BLaER1 (cell line): ENCODE measurements at regions not wholly inside any gene's neighbourhood (a gene's known extent, or its start where the extent isn't known, plus 50 kb on each side); places are given as distances from the start of the nearest gene placed in this dataset.

ENCODE experiments used
- H3K27ac ChIP-seq: shearing (Covaris generic); formaldehyde crosslinking; 2 replicates; pipeline ENCODE4 v1.8.1; 2022
- H3K27me3 ChIP-seq: shearing (Covaris generic); formaldehyde crosslinking; 2 replicates; pipeline ENCODE4 v1.8.1; 2022
- H3K36me3 ChIP-seq: shearing (Covaris generic); formaldehyde crosslinking; 2 replicates; pipeline ENCODE4 v1.8.1; 2022
- H3K4me1 ChIP-seq: shearing (Covaris generic); formaldehyde crosslinking; 2 replicates; pipeline ENCODE4 v1.8.1; 2022
- H3K4me2 ChIP-seq: shearing (Covaris generic); formaldehyde crosslinking; 2 replicates; pipeline ENCODE4 v1.8.1; 2022
- H3K4me3 ChIP-seq: shearing (Covaris generic); formaldehyde crosslinking; 2 replicates; pipeline ENCODE4 v1.8.1; 2022
- H3K9ac ChIP-seq: shearing (Covaris generic); formaldehyde crosslinking; 2 replicates; pipeline ENCODE4 v1.8.1; 2022
- H3K9me3 ChIP-seq: shearing (Covaris generic); formaldehyde crosslinking; 2 replicates; pipeline ENCODE4 v1.8.1; 2022
- H4K20me1 ChIP-seq: shearing (Covaris generic); formaldehyde crosslinking; 2 replicates; pipeline ENCODE4 v1.8.1; 2022
- Cebpa-rat ChIP-seq: shearing (Covaris generic); IDR thresholded peaks from 2 replicates; pipeline ENCODE4 v1.8.1; 2022

GRCh38 chr22:27568265-27568664, 233.3 kb downstream of the MN1 start:
- Histone ChIP-seq H3K36me3 (no peaks in the 10 kb centered on the region), H3K27me3 (no peaks in the 10 kb centered on the region), H3K27ac (no peak overlapping the region), H3K9me3 (no peaks in the 10 kb centered on the region), H3K9ac (no peak overlapping the region), H3K4me2 (peak overlapping the region; percentile 13; the same call in 1 of the 2 replicates), H3K4me3 (no peak overlapping the region), H3K4me1 (peaks cover 8% of the 10 kb centered on the region), H4K20me1 (no peaks in the 10 kb centered on the region)
- no peak for TF ChIP-seq Cebpa-rat

DNA sequence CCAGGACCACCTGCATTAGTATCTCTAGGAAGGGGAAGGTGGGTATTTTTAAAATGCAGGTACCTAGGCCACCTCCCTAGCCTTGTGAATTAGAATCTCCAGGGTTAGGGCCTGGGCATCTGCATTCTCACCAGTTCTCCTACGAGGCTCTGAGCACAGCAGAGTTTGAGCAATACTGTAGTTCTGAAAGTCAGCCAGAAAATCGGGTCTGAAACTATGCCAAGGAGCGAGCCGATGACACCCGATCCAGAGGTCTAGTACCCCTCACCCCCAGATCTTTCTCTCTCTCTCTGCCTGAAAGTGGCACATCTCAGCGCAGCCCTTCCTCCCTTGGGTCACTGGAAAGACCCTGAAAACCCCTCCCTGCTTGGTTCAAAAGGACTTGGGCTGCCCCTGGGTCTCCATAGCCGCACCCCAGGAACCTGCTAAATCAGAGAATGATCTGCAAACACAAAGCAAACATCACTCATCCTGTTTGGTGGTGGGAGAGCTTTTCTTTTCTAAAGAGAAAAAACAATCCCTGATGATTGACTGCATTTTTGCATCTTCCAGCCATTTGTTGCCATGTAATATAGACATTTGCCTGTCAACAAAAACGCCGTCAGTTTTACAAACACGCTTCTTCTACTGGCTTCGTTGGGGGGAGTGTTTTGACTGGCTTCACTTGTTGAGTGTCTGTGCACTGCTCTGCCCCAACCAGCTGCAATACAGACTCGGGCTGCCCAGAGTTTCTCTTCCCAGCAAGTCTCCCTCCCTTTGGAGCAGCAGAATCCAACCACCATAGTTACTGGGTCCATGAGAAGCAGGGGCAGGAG, 229.9 kb downstream of the MN1 start:
- H3K27ac ChIP-seq = no peak overlapping the region
- no peak for TF ChIP-seq Cebpa-rat
- H4K20me1 ChIP-seq = no peaks in the 10 kb centered on the region
- H3K27me3 ChIP-seq = no peaks in the 10 kb centered on the region
- no peak overlapping the region for H3K4me3 ChIP-seq
- peaks cover 15% of the 10 kb centered on the region for H3K4me1 ChIP-seq
- H3K4me2 ChIP-seq = no peak overlapping the region
- no peak overlapping the region for H3K9ac ChIP-seq
- H3K9me3 ChIP-seq = no peaks in the 10 kb centered on the region
- no peaks in the 10 kb centered on the region for H3K36me3 ChIP-seq

- Histone ChIP-seq H3K4me1 (peaks cover 15% of the 10 kb centered on the region), H3K36me3 (no peaks in the 10 kb centered on the region), H3K27me3 (no peaks in the 10 kb centered on the region), H3K4me2 (no peak overlapping the region), H3K9me3 (no peaks in the 10 kb centered on the region), H3K4me3 (no peak overlapping the region), H4K20me1 (no peaks in the 10 kb centered on the region), H3K9ac (no peak overlapping the region), H3K27ac (no peak overlapping the region)
- no peak for TF ChIP-seq Cebpa-rat
Measured at GRCh38 chr22:27572278-27572666, 229.3 kb downstream of the MN1 start.

GRCh38 chr22:27573280-27574001, 228.1 kb downstream of the MN1 start:
- H3K27me3 ChIP-seq = no peaks in the 10 kb centered on the region
- H3K9me3 ChIP-seq = no peaks in the 10 kb centered on the region
- H3K4me3 ChIP-seq = no peak overlapping the region
- no peak overlapping the region for H3K4me2 ChIP-seq
- no peaks in the 10 kb centered on the region for H3K36me3 ChIP-seq
- no peak overlapping the region for H3K9ac ChIP-seq
- H3K27ac ChIP-seq = no peak overlapping the region
- no peaks in the 10 kb centered on the region for H4K20me1 ChIP-seq
- H3K4me1 ChIP-seq = peaks cover 9% of the 10 kb centered on the region
- TF ChIP-seq Cebpa-rat = no peak

DNA sequence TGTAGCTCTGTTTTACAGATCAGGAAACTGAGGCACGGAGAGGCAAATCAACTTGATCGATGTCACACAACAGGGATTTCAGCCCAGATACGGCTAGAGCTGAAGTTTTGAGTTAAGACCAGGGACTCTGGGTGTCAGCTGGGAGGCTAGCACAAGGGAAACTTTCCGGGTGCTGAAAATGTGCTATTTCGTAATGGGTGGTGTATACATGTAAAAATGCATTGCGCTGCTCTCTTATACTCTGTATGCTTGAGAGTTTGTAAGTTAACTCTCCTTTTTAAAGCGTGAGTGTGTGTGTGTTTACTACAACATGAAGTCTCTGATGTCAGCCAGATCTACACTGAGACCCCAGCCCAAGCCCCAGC, 227.6 kb downstream of the MN1 start:
- TF ChIP-seq Cebpa-rat = no peak
- H3K9ac ChIP-seq = no peak overlapping the region

GRCh38 chr22:27574651-27575050, 226.9 kb downstream of the MN1 start:
- TF ChIP-seq Cebpa-rat = no peak
- Histone ChIP-seq H3K4me2 (no peak overlapping the region), H3K36me3 (no peaks in the 10 kb centered on the region), H3K27me3 (no peaks in the 10 kb centered on the region), H3K4me3 (no peak overlapping the region), H3K9me3 (no peaks in the 10 kb centered on the region), H3K4me1 (peaks cover 8% of the 10 kb centered on the region), H4K20me1 (no peaks in the 10 kb centered on the region), H3K27ac (no peak overlapping the region), H3K9ac (no peak overlapping the region)

More for the DNA sequence above, 227.6 kb downstream of the MN1 start:
- Histone ChIP-seq H3K9me3 (no peaks in the 10 kb centered on the region), H4K20me1 (no peaks in the 10 kb centered on the region), H3K36me3 (no peaks in the 10 kb centered on the region), H3K27ac (no peak overlapping the region), H3K27me3 (no peaks in the 10 kb centered on the region), H3K4me3 (no peak overlapping the region), H3K4me2 (no peak overlapping the region), H3K4me1 (peaks cover 8% of the 10 kb centered on the region)

DNA sequence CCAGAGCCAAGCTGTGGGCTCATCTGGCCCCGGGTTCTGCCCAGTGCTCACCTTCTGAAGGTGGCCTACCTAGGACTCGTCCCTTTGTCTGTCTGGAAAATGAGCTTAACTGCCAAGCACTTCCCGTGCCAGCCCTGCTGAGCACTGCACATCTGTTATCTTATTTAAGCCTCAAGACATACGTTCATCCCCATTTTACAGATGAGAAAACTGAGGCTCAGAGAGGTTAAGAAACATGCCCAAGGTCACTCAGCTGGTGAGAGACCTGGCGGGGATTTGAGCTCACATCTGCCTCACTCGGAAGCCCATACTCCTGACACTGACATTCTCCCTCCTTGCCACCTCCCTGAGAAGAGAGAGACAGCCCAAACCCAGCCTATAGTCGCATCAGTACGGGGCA, 226.2 kb downstream of the MN1 start:
- H3K9me3 ChIP-seq = no peaks in the 10 kb centered on the region
- no peak overlapping the region for H3K27ac ChIP-seq
- H3K4me3 ChIP-seq = no peak overlapping the region
- peaks cover 14% of the 10 kb centered on the region for H3K4me1 ChIP-seq
- no peaks in the 10 kb centered on the region for H3K36me3 ChIP-seq
- TF ChIP-seq Cebpa-rat = no peak
- H4K20me1 ChIP-seq = no peaks in the 10 kb centered on the region
- no peak overlapping the region for H3K4me2 ChIP-seq
- no peak overlapping the region for H3K9ac ChIP-seq
- H3K27me3 ChIP-seq = no peaks in the 10 kb centered on the region

- Histone ChIP-seq H3K9ac (no peak overlapping the region), H3K4me1 (peaks cover 22% of the 10 kb centered on the region), H3K36me3 (no peaks in the 10 kb centered on the region), H3K4me3 (no peak overlapping the region), H3K9me3 (no peaks in the 10 kb centered on the region), H3K27me3 (no peaks in the 10 kb centered on the region), H3K27ac (no peak overlapping the region), H3K4me2 (peak overlapping the region; percentile 51), H4K20me1 (no peaks in the 10 kb centered on the region)
- no peak for TF ChIP-seq Cebpa-rat
Measured at GRCh38 chr22:27576413-27576812, 225.1 kb downstream of the MN1 start.

GRCh38 chr22:27576815-27577573, 224.6 kb downstream of the MN1 start:
- Histone ChIP-seq H3K4me1 (peaks cover 28% of the 10 kb centered on the region), H3K4me3 (no peak overlapping the region), H3K4me2 (no peak overlapping the region), H3K27ac (no peak overlapping the region), H3K36me3 (no peaks in the 10 kb centered on the region), H3K9me3 (no peaks in the 10 kb centered on the region), H3K9ac (no peak overlapping the region), H3K27me3 (no peaks in the 10 kb centered on the region), H4K20me1 (no peaks in the 10 kb centered on the region)
- no peak for TF ChIP-seq Cebpa-rat

DNA sequence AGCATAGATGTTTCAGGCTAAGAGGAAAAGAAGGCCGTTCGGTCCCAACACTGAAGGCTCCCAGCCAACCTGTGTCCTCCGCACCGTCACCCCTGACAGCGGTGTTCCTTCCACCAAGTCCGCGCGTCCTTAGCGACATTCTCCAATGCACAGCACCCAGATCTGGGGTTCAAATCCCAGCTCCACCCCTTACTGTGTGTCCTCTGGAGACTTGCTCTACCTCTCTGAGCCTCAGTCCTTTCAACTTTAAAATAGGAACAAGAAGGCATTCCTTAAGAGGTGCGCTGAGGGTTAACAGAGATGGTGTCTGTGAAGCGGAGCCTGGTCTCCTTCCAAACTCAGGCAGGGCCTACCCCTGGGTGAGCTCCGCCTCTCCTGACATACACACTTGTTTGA, 224.0 kb downstream of the MN1 start:
- no peak overlapping the region for H3K4me2 ChIP-seq
- H3K27ac ChIP-seq = no peak overlapping the region
- no peak overlapping the region for H3K4me3 ChIP-seq
- TF ChIP-seq Cebpa-rat = no peak
- H3K27me3 ChIP-seq = no peaks in the 10 kb centered on the region
- peaks cover 30% of the 10 kb centered on the region for H3K4me1 ChIP-seq
- H4K20me1 ChIP-seq = no peaks in the 10 kb centered on the region
- no peaks in the 10 kb centered on the region for H3K36me3 ChIP-seq
- H3K9me3 ChIP-seq = no peaks in the 10 kb centered on the region
- H3K9ac ChIP-seq = no peak overlapping the region
